ENCODE measurements at regions not wholly inside any gene's neighbourhood (a gene's known extent, or its start where the extent isn't known, plus 50 kb on each side); places are given as distances from the start of the nearest gene placed in this dataset.

DNA sequence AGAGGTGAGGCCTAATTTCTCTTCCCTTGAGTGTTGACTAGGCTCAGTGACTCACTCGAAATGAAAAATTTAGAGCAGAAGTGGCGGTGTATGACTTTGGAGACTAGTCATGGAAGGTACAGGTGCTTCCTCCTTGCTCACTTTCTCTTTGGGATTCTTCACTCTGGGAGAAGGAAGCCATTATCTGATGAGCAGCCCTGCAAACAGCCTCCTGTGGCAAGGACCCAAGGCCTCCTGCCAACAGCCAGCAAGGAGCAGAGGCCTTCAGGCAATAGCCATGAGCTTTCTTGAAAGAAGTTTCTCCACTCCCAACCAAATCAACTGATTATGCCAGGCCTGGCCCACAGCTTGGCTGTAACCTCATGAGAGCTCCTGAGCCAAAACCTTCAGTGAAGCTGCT lies 369.6 kb upstream of the VWC2 start:
- TF ChIP-seq, protein P1, sequence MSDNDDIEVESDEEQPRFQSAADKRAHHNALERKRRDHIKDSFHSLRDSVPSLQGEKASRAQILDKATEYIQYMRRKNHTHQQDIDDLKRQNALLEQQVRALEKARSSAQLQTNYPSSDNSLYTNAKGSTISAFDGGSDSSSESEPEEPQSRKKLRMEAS (IDR thresholded peaks at IDR 0.05; ENCODE audit: low read depth, low read length), result no peak
- TF ChIP-seq MYC (IDR thresholded peaks at IDR 0.05; ENCODE audit: low read depth, low read length) (no peak), POLR2A (IDR thresholded peaks at IDR 0.05; ENCODE audit: extremely low read depth, insufficient read length) (no peak)
- TF ChIP-seq, protein P2, sequence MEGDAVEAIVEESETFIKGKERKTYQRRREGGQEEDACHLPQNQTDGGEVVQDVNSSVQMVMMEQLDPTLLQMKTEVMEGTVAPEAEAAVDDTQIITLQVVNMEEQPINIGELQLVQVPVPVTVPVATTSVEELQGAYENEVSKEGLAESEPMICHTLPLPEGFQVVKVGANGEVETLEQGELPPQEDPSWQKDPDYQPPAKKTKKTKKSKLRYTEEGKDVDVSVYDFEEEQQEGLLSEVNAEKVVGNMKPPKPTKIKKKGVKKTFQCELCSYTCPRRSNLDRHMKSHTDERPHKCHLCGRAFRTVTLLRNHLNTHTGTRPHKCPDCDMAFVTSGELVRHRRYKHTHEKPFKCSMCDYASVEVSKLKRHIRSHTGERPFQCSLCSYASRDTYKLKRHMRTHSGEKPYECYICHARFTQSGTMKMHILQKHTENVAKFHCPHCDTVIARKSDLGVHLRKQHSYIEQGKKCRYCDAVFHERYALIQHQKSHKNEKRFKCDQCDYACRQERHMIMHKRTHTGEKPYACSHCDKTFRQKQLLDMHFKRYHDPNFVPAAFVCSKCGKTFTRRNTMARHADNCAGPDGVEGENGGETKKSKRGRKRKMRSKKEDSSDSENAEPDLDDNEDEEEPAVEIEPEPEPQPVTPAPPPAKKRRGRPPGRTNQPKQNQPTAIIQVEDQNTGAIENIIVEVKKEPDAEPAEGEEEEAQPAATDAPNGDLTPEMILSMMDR (IDR thresholded peaks at IDR 0.05; ENCODE audit: low read depth, low read length), result no peak
- no peak overlapping the region for H3K4me3 ChIP-seq (ENCODE audit: low read depth, low read length)
- no peak for DNase-seq (ENCODE audit: low read depth)

DNA sequence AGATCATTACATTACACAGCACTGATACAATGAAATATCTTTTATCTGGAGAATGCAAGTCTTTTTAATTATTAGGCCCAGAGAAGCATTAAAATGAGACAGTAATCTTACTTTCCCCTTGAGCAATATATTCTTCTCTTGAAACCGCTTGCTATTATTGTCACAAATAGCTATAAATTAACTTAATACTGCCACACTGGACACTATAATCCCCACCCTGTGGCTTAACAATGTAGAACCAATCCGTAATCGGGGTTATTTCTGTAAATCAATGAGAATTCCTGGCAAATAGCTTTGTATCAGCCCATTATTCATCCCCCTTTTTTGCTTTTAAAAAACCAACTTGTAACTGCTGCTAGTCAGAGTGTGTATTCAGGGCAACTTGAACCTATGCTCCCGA lies 366.2 kb upstream of the VWC2 start:
- TF ChIP-seq POLR2A (IDR thresholded peaks at IDR 0.05; ENCODE audit: extremely low read depth, insufficient read length) (no peak), MYC (IDR thresholded peaks at IDR 0.05; ENCODE audit: low read depth, low read length) (no peak)
- TF ChIP-seq, protein P1 (IDR thresholded peaks at IDR 0.05; ENCODE audit: low read depth, low read length), result no peak
- TF ChIP-seq, protein P2 (IDR thresholded peaks at IDR 0.05; ENCODE audit: low read depth, low read length), result no peak
- no peak overlapping the region for H3K4me3 ChIP-seq (ENCODE audit: low read depth, low read length)
- no peak for DNase-seq (ENCODE audit: low read depth)

DNA sequence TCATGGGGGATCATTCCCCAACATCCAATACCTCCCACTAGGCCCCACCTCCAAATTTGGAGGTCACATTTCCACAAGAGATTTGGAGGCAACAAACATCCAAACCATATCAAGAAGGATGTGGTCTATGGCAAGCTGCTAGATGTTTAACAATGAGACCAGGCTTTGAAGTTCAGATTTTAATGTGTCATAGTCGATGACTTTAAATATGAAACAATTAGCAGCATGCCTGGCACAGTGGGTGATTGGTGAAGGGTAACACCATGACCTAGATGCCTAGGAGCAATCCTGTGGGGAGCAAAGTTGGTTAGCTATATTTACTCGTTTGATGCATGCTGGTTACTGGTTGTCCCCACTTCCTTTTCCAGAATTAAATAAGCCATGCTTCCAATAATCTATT lies 356.4 kb upstream of the VWC2 start:
- DNase-seq (ENCODE audit: low read depth), result no peak
- no peak overlapping the region for H3K4me3 ChIP-seq (ENCODE audit: low read depth, low read length)
- no peak for TF ChIP-seq POLR2A (IDR thresholded peaks at IDR 0.05; ENCODE audit: extremely low read depth, insufficient read length)
- TF ChIP-seq MYC (IDR thresholded peaks at IDR 0.05; ENCODE audit: low read depth, low read length), result no peak
- TF ChIP-seq, protein P2 (IDR thresholded peaks at IDR 0.05; ENCODE audit: low read depth, low read length), result no peak
- TF ChIP-seq, protein P1 (IDR thresholded peaks at IDR 0.05; ENCODE audit: low read depth, low read length), result no peak

DNA sequence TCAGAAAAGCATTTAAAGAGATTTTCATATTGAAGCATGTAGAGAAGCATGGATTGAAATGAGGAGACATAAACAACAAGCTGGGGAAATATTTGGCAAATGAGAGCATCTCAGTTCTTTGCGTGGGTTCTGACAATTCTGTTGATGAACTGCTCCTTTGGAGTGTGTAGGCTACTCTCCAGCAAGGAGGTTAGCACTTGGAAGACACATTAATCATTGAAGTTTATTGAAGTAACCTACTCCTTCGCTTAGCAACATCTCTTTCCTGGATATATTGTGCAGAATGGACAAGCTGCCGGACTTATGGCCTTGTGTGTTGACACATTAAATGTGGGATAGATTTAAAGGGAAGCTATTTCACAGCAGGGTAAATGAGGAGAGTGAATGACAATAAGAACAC lies 354.5 kb upstream of the VWC2 start:
- TF ChIP-seq POLR2A (IDR thresholded peaks at IDR 0.05; ENCODE audit: extremely low read depth, insufficient read length) (no peak), MYC (IDR thresholded peaks at IDR 0.05; ENCODE audit: low read depth, low read length) (no peak)
- TF ChIP-seq, protein P1 (IDR thresholded peaks at IDR 0.05; ENCODE audit: low read depth, low read length), result no peak
- TF ChIP-seq, protein P2 (IDR thresholded peaks at IDR 0.05; ENCODE audit: low read depth, low read length), result no peak
- no peak for DNase-seq (ENCODE audit: low read depth)
- H3K4me3 ChIP-seq (ENCODE audit: low read depth, low read length), result no peak overlapping the region

DNA sequence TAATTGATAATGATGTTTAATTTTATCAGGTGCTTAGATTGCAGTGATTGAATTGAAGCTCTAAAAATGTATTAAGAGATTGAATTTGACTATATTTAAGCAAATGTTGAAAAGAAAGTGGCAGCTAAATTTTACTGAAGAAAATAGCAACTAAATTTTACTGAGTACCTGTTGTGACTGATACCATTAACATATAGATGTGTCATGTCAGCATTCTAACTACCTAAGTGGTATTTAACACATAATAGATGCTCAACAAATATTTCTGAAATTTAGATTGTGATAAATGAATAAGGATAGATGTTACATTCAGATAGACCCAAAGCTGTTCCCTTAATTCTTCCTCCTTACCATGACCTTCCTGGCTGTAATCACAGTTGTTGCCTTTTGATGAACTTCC lies 350.9 kb upstream of the VWC2 start:
- no peak overlapping the region for H3K4me3 ChIP-seq (ENCODE audit: low read depth, low read length)
- DNase-seq (ENCODE audit: low read depth), result no peak
- no peak for TF ChIP-seq MYC (IDR thresholded peaks at IDR 0.05; ENCODE audit: low read depth, low read length)

DNA sequence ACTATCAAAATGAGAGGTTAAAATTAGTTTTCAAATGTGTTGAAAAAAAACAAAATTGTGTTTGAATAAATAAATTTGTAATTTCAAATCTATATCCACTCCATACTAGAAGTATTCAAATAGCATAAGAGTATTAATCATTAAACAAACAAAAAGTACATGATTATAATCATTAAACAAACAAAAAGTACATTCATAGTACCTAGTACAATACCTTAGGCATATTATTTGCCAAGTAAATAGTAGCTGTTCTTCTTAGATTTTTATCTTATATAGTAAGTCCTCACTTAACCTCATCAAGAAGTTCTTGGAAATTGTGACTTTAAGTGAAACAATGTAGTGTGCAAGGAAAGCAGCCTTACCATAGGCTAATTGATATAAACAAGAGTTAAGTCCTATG lies 349.3 kb upstream of the VWC2 start:
- TF ChIP-seq MYC (IDR thresholded peaks at IDR 0.05; ENCODE audit: low read depth, low read length) (no peak), POLR2A (IDR thresholded peaks at IDR 0.05; ENCODE audit: extremely low read depth, insufficient read length) (no peak)
- TF ChIP-seq, protein P2 (IDR thresholded peaks at IDR 0.05; ENCODE audit: low read depth, low read length), result no peak
- TF ChIP-seq, protein P1 (IDR thresholded peaks at IDR 0.05; ENCODE audit: low read depth, low read length), result no peak
- no peak for DNase-seq (ENCODE audit: low read depth)
- no peak overlapping the region for H3K4me3 ChIP-seq (ENCODE audit: low read depth, low read length)
